ENCODE measurements at regions not wholly inside any gene's neighbourhood (a gene's known extent, or its start where the extent isn't known, plus 50 kb on each side); places are given as distances from the start of the nearest gene placed in this dataset.

- DNase-seq (ENCODE audit: low read depth): no peak
- no peak for TF ChIP-seq CTCF (IDR thresholded peaks at IDR 0.05; ENCODE audit: control insufficient read depth, insufficient read depth, low read depth, low read length, missing control alignments)
- no peak overlapping the region for H3K4me3 ChIP-seq (ENCODE audit: control insufficient read depth, low read depth, low read length)
Measured at GRCh38 chr7:69545175-69545574, 53.1 kb upstream of the AUTS2 start.
